Glutamatergic neuron (in vitro differentiated cells): ENCODE measurements at regions not wholly inside any gene's neighbourhood (a gene's known extent, or its start where the extent isn't known, plus 50 kb on each side); places are given as distances from the start of the nearest gene placed in this dataset.

Experiments
- DNase-seq: peaks from one replicate; pipeline ENCODE4 v3.0.0; 2022
- H3K27ac Mint-ChIP-seq: one replicate; pipeline ENCODE4 v1.8.0; 2020; ENCODE audit warnings: mild to moderate bottlenecking, mixed read lengths, inconsistent platforms; ENCODE audit not compliant: unreplicated experiment
- H3K27me3 Mint-ChIP-seq: one replicate; pipeline ENCODE4 v1.8.0; 2020; ENCODE audit warnings: mild to moderate bottlenecking, moderate library complexity, mixed read lengths, inconsistent platforms; ENCODE audit not compliant: unreplicated experiment
- H3K36me3 Mint-ChIP-seq: one replicate; pipeline ENCODE4 v1.8.0; 2020; ENCODE audit warnings: mild to moderate bottlenecking, mixed read lengths, inconsistent platforms; ENCODE audit not compliant: unreplicated experiment
- H3K4me1 Mint-ChIP-seq: one replicate; pipeline ENCODE4 v1.8.0; 2020; ENCODE audit warnings: mild to moderate bottlenecking, low read depth, mixed read lengths, inconsistent platforms; ENCODE audit not compliant: unreplicated experiment
- H3K4me3 Mint-ChIP-seq: one replicate; pipeline ENCODE4 v1.8.0; 2020; ENCODE audit warnings: mild to moderate bottlenecking, mixed read lengths, inconsistent platforms; ENCODE audit not compliant: unreplicated experiment
- H3K9me3 Mint-ChIP-seq: one replicate; pipeline ENCODE4 v1.8.0; 2020; ENCODE audit warnings: mild to moderate bottlenecking, moderate library complexity, mixed read lengths, inconsistent platforms; ENCODE audit not compliant: unreplicated experiment
- CTCF ChIP-seq: fragments of 200-600 bp; sonication (generic); IDR thresholded peaks from one replicate; pipeline ENCODE4 v1.5.0; 2021; ENCODE audit not compliant: partially characterized antibody, unreplicated experiment

- Mint-ChIP-seq H3K4me3 (no peak overlapping the region), H3K27ac (no peak overlapping the region), H3K27me3 (peaks cover 2% of the 10 kb centered on the region), H3K36me3 (peaks cover 4% of the 10 kb centered on the region), H3K4me1 (peaks cover 16% of the 10 kb centered on the region), H3K9me3 (no peaks in the 10 kb centered on the region)
- DNase-seq = no peak
- no peak for TF ChIP-seq CTCF
These were observed 219.8 kb downstream of the CDCA7 start for GRCh38 chr2:173574324-173575112.

GRCh38 chr2:173578404-173579107, 223.9 kb downstream of the CDCA7 start:
- Mint-ChIP-seq H3K9me3 (no peaks in the 10 kb centered on the region), H3K4me1 (no peaks in the 10 kb centered on the region), H3K4me3 (no peak overlapping the region), H3K27me3 (peaks cover 2% of the 10 kb centered on the region), H3K27ac (no peak overlapping the region), H3K36me3 (peaks cover 4% of the 10 kb centered on the region)
- DNase-seq = no peak
- no peak for TF ChIP-seq CTCF

- no peak for DNase-seq
- H3K4me3 Mint-ChIP-seq = no peak overlapping the region
- H3K27me3 Mint-ChIP-seq = peaks cover 2% of the 10 kb centered on the region
- no peak for TF ChIP-seq CTCF
- peaks cover 4% of the 10 kb centered on the region for H3K36me3 Mint-ChIP-seq
- no peaks in the 10 kb centered on the region for H3K4me1 Mint-ChIP-seq
- H3K9me3 Mint-ChIP-seq = no peaks in the 10 kb centered on the region
- no peak overlapping the region for H3K27ac Mint-ChIP-seq
These were observed 225.7 kb downstream of the CDCA7 start for GRCh38 chr2:173580351-173580750.

- H3K4me1 Mint-ChIP-seq = no peaks in the 10 kb centered on the region
- no peak for TF ChIP-seq CTCF
- no peak for DNase-seq
- H3K9me3 Mint-ChIP-seq = no peaks in the 10 kb centered on the region
- peaks cover 2% of the 10 kb centered on the region for H3K27me3 Mint-ChIP-seq
- H3K4me3 Mint-ChIP-seq = no peak overlapping the region
- no peak overlapping the region for H3K27ac Mint-ChIP-seq
- peaks cover 4% of the 10 kb centered on the region for H3K36me3 Mint-ChIP-seq
These were observed 226.3 kb downstream of the CDCA7 start for GRCh38 chr2:173580956-173581355.

- TF ChIP-seq CTCF = no peak
- DNase-seq = no peak
- H3K9me3 Mint-ChIP-seq = no peaks in the 10 kb centered on the region
- no peak overlapping the region for H3K27ac Mint-ChIP-seq
- H3K4me1 Mint-ChIP-seq = no peaks in the 10 kb centered on the region
- no peaks in the 10 kb centered on the region for H3K27me3 Mint-ChIP-seq
- peaks cover under 1% of the 10 kb centered on the region for H3K36me3 Mint-ChIP-seq
- no peak overlapping the region for H3K4me3 Mint-ChIP-seq
These were observed 228.5 kb downstream of the CDCA7 start for GRCh38 chr2:173583196-173583595.
